Sigmoid colon (tissue), 6 donors: ENCODE measurements at regions not wholly inside any gene's neighbourhood (a gene's known extent, or its start where the extent isn't known, plus 50 kb on each side); places are given as distances from the start of the nearest gene placed in this dataset.

Experiments used
- DNase-seq: peaks from one replicate; pipeline ENCODE4 v3.0.0-alpha.2; 2019
- H3K27ac ChIP-seq, 4 donors: fragments of 200-600 bp; sonication (generic); one replicate each; pipeline ENCODE4 v1.5.1; 2016 to 2019; ENCODE audit warnings: mild to moderate bottlenecking in 1 of 4
- H3K27me3 ChIP-seq, 3 donors: fragments of 200-600 bp; sonication (generic); one replicate each; pipeline ENCODE4 v1.5.1; 2019; ENCODE audit warnings: mild to moderate bottlenecking in 1 of 3
- H3K36me3 ChIP-seq, 4 donors: fragments of 200-600 bp; sonication (generic); one replicate each; pipeline ENCODE4 v1.5.1; 2016 to 2019
- H3K4me1 ChIP-seq, 4 donors: fragments of 200-600 bp; sonication (generic); one replicate each; pipeline ENCODE4 v1.5.1; 2017 to 2019
- H3K4me3 ChIP-seq, 4 donors: fragments of 200-600 bp; sonication (generic); one replicate each; pipeline ENCODE4 v1.5.1; 2017 to 2019; ENCODE audit warnings: mild to moderate bottlenecking in 2 of 4, moderate library complexity in 1 of 4
- H3K9me3 ChIP-seq, 4 donors: fragments of 200-600 bp in 3 of 4; sonication (generic) in 3 of 4; one replicate each; pipeline versions ENCODE4 v1.5.1 to v1.6.1; 2013 to 2019
- EP300 ChIP-seq, 4 donors: sonication (generic); formaldehyde crosslinking; IDR thresholded peaks; one replicate each; pipeline ENCODE4 v1.6.1; 2017; ENCODE audit warnings: antibody characterized with exemption in 4 of 4
- POLR2A ChIP-seq, 2 donors: fragments of 450-650 bp; IDR thresholded peaks; one replicate each; pipeline ENCODE4 v1.6.1; 2016; ENCODE audit warnings: antibody characterized with exemption in 2 of 2, mild to moderate bottlenecking in 2 of 2, moderate library complexity in 2 of 2
- POLR2AphosphoS5 ChIP-seq, 4 donors: sonication (generic); formaldehyde crosslinking; IDR thresholded peaks; one replicate each; pipeline ENCODE4 v1.6.1; 2017; ENCODE audit warnings: antibody characterized with exemption in 4 of 4
- WGBS, 2 donors: extraction: QIAGEN DNeasy Blood & Tissue Kit; methylation state at CpG; one replicate each; pipeline ENCODE4 v1.1.7; 2013; 5-methylcytosine and 5-hydroxymethylcytosine counted together
- intact Hi-C: fragments of 100-400 bp; cut with DNase I; formaldehyde crosslinking; loops from one replicate; pipeline ENCODE4 v1.15.1; 2023
- TF ChIP-seq, protein P1 (sequence below), 4 experiments: fragments of 450-650 bp in 3 of 4; fragments of 200-600 bp in 1 of 4; IDR thresholded peaks; one replicate each; pipeline ENCODE4 v1.5.1; 2016 to 2019; ENCODE audit warnings: antibody characterized with exemption in 4 of 4, mild to moderate bottlenecking in 3 of 4, moderate library complexity in 2 of 4
- donor health status: healthy with polysubstance abuse.
- donor health status: healthy.

DNA sequence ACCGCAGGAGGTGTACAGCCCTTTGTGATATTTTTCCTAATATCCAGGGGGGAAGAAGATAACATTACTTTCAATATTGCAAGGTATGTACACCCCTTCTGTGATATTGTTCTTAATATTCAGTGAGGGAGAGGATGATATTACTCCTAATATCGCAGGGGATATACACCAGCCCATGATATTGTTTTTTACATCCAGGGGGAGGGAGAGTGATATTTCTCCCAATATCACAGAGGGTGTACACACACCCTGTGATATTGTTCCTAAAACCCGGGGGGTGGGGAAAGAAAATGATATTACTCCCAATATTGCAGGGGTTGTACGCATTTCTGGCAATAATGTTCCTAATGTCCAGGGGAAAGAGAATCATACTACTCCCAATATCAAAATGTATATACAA lies 58.0 kb upstream of the SLC25A48 start:
- TF ChIP-seq POLR2A (IDR thresholded peaks at IDR 0.05) (no peak), POLR2AphosphoS5 (IDR thresholded peaks at IDR 0.05) (no peak), EP300 (IDR thresholded peaks at IDR 0.05) (no peak)
- TF ChIP-seq, protein P1, sequence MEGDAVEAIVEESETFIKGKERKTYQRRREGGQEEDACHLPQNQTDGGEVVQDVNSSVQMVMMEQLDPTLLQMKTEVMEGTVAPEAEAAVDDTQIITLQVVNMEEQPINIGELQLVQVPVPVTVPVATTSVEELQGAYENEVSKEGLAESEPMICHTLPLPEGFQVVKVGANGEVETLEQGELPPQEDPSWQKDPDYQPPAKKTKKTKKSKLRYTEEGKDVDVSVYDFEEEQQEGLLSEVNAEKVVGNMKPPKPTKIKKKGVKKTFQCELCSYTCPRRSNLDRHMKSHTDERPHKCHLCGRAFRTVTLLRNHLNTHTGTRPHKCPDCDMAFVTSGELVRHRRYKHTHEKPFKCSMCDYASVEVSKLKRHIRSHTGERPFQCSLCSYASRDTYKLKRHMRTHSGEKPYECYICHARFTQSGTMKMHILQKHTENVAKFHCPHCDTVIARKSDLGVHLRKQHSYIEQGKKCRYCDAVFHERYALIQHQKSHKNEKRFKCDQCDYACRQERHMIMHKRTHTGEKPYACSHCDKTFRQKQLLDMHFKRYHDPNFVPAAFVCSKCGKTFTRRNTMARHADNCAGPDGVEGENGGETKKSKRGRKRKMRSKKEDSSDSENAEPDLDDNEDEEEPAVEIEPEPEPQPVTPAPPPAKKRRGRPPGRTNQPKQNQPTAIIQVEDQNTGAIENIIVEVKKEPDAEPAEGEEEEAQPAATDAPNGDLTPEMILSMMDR (IDR thresholded peaks at IDR 0.05): no peak
- Histone ChIP-seq H3K4me1 (no peaks in the 10 kb centered on the region), H3K36me3 (no peaks in the 10 kb centered on the region), H3K4me3 (no peak overlapping the region), H3K9me3 (no peaks in the 10 kb centered on the region), H3K27ac (no peak overlapping the region), H3K27me3 (peaks cover 0 to 54% (median 0%) of the 10 kb centered on the region in 3 donors)
- intact Hi-C loops: no loop called here
- 60 to 80% methylated on average over 4 of the region's 4 CpGs for WGBS, 2 donors
- no peak for DNase-seq

DNA sequence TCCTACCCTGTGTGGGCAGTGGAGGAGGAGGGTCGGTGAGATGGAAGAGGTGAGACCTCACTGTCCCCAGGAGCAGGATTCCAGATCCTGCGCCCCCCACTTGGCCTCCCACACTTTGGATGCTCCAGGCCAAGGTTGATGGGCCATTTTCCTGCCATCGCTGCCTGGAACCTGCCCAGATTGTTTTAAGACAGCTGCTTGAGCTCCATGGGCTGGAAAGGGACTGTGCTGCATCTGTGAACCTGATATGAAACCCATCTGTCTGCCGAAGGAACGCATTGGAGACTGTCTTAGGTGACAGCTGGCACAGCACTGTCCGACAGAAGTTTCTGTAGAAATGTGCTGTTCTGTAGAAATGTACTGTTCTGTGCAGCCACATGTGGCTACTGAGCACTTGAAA lies 72.7 kb upstream of the SLC25A48 start:
- TF ChIP-seq EP300 (IDR thresholded peaks at IDR 0.05): no peak
- no peak for TF ChIP-seq POLR2A (IDR thresholded peaks at IDR 0.05)
- no peak for TF ChIP-seq POLR2AphosphoS5 (IDR thresholded peaks at IDR 0.05)
- TF ChIP-seq, protein P1 (IDR thresholded peaks at IDR 0.05): no peak
- no peaks in the 10 kb centered on the region for H3K36me3 ChIP-seq
- H3K27me3 ChIP-seq: peaks cover 0 to 4% (median 0%) of the 10 kb centered on the region in 3 donors
- no peak overlapping the region for H3K4me3 ChIP-seq
- no peaks in the 10 kb centered on the region for H3K4me1 ChIP-seq
- intact Hi-C loops: no loop called here
- WGBS, 2 donors: 70 to 75% methylated on average over 6 of the region's 6 CpGs
- no peak overlapping the region for H3K27ac ChIP-seq
- DNase-seq: no peak
- H3K9me3 ChIP-seq: no peaks in the 10 kb centered on the region

DNA sequence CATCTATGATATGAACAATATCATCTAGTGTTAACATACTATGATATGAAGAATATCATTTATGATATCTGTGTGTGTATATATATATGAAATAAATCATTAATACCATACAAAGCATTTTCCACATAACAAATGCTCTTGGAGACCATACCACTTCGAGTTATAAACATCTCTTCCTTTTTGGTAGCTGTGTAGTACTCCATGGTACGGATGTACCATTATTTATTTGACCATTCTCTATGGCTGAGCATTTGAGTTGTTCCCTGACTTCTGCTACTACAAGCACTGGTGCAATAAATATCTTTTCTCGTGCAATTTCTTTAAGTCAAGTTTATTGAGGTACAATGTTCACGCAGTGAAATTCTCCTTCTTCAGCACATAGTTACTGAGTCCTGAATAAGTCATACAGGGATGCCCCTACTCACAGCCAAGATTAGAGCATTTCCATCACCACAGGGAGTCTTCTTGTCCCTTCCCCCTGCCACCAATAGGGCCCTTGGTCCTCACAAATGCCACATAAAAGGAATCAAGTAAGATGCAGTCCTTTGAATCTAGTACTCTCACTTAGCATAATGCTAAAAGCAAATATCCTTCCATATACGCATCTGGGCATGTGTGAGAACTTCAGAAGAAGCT lies 75.2 kb upstream of the SLC25A48 start:
- intact Hi-C loops: no loop called here
- TF ChIP-seq EP300 (IDR thresholded peaks at IDR 0.05): no peak
- no peak for TF ChIP-seq POLR2AphosphoS5 (IDR thresholded peaks at IDR 0.05)
- no peak for TF ChIP-seq POLR2A (IDR thresholded peaks at IDR 0.05)
- TF ChIP-seq, protein P1 (IDR thresholded peaks at IDR 0.05): no peak
- no peak for DNase-seq
- 80 to 88% methylated on average over 5 of the region's 5 CpGs for WGBS, 2 donors
- H3K27me3 ChIP-seq: peaks cover 0 to 4% (median 0%) of the 10 kb centered on the region in 3 donors
- no peak overlapping the region for H3K27ac ChIP-seq
- no peaks in the 10 kb centered on the region for H3K36me3 ChIP-seq
- H3K4me3 ChIP-seq: no peak overlapping the region
- H3K9me3 ChIP-seq: no peaks in the 10 kb centered on the region
- peaks cover 0 to 10% (median 3%) of the 10 kb centered on the region in 4 donors for H3K4me1 ChIP-seq

DNA sequence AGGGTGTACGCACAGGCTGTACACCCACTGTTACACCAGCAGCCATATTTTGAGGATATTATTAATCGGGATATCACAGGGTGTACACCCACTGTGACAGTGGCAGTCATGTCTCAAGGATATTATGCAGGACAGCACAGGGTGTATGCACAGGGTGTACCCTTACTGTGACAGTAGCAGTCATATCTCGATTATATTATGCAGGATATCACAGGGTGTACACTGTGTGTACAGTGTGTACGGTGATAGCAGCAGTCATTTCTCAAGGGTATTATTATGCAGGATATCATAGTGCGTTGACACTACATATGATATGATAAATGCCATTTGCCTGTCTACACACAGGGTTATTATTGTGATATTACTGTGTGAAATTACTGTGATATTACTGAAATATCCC lies 80.5 kb upstream of the SLC25A48 start:
- Histone ChIP-seq H3K27ac (no peak overlapping the region), H3K9me3 (no peaks in the 10 kb centered on the region), H3K36me3 (no peaks in the 10 kb centered on the region), H3K4me1 (peaks cover 0 to 11% (median 3%) of the 10 kb centered on the region in 4 donors), H3K27me3 (no peaks in the 10 kb centered on the region), H3K4me3 (no peak overlapping the region)
- no peak for DNase-seq
- TF ChIP-seq EP300 (IDR thresholded peaks at IDR 0.05): no peak
- TF ChIP-seq POLR2A (IDR thresholded peaks at IDR 0.05): no peak
- intact Hi-C loops: no loop called here
- 62 to 78% methylated on average over 5 of the region's 5 CpGs for WGBS, 2 donors

DNA sequence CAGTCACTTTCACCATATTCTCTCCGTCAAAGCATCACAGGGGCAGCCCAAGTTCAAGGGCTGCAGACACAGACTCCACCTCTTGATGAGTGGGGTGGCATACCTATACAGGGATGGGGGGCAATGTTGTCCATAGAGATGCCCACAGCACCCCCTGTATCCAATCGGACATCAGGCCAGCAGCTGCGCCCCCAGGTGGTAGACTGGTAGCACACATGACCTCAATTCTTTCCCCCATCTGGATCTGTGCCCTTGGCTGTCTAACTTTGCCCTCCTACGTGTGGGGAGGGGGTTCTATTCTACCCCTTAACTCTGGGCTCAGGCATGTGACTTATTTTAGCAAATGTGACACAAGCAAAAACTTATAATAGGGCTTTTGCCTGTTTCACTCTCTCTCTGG lies 84.0 kb upstream of the SLC25A48 start:
- H3K4me3 ChIP-seq: no peak overlapping the region
- no peaks in the 10 kb centered on the region for H3K27me3 ChIP-seq
- no peaks in the 10 kb centered on the region for H3K9me3 ChIP-seq
- peaks cover 0 to 11% (median 3%) of the 10 kb centered on the region in 4 donors for H3K4me1 ChIP-seq
- no peak overlapping the region for H3K27ac ChIP-seq
- no peaks in the 10 kb centered on the region for H3K36me3 ChIP-seq
- 61 to 64% methylated on average over 4 of the region's 4 CpGs for WGBS, 2 donors
- TF ChIP-seq EP300 (IDR thresholded peaks at IDR 0.05) (no peak), POLR2AphosphoS5 (IDR thresholded peaks at IDR 0.05) (no peak), POLR2A (IDR thresholded peaks at IDR 0.05) (no peak)
- TF ChIP-seq, protein P1 (IDR thresholded peaks at IDR 0.05): no peak
- intact Hi-C loops: no loop called here
- DNase-seq: no peak
